ENCODE measurements at regions not wholly inside any gene's neighbourhood (a gene's known extent, or its start where the extent isn't known, plus 50 kb on each side); places are given as distances from the start of the nearest gene placed in this dataset.

DNA sequence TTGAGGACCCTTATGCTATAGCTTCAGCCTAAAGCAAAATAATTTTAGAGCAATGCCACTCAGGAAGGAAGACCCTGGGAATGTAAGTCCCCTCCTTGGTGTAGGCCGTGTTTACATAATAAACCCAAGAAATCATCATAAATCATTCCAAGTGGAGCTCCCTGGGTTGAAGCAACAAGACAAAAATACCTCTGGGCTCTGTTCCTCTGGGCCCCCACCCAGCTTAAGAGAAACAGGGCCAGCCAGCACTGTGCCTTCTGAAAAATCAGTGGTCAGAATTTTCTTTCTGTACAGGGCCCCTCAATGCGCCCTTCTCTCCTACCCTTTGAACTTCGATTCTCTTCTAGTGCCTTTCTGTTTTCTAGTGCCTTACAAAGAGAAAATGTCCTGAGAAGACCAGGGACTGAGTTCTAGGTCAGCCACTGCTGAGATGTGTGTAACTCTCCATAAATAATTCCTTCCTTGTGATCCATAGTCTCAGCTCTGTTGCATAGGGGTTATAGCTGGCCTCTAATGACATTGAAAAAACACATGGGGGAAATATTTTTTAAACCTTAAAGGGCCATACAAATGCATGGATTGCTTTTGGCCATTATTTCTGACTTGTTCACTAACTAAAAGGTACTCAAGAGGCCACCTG is 101.0 kb downstream of the ADRB2 start:
- TF ChIP-seq, protein P1, sequence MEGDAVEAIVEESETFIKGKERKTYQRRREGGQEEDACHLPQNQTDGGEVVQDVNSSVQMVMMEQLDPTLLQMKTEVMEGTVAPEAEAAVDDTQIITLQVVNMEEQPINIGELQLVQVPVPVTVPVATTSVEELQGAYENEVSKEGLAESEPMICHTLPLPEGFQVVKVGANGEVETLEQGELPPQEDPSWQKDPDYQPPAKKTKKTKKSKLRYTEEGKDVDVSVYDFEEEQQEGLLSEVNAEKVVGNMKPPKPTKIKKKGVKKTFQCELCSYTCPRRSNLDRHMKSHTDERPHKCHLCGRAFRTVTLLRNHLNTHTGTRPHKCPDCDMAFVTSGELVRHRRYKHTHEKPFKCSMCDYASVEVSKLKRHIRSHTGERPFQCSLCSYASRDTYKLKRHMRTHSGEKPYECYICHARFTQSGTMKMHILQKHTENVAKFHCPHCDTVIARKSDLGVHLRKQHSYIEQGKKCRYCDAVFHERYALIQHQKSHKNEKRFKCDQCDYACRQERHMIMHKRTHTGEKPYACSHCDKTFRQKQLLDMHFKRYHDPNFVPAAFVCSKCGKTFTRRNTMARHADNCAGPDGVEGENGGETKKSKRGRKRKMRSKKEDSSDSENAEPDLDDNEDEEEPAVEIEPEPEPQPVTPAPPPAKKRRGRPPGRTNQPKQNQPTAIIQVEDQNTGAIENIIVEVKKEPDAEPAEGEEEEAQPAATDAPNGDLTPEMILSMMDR (IDR thresholded peaks at IDR 0.05; ENCODE audit: insufficient read depth, low read length, missing control alignments), result no peak
- DNase-seq (ENCODE audit: low read depth, low spot score), result no peak
- ChIA-PET CTCF (interaction anchor here (0.8 to 2.5 kb wide), 2 partner anchors 30 to 107 kb away, joined by 3 to 13 read pairs; no protein-coding TSS in a partner anchor), POLR2A (no interaction called here)
- no peak overlapping the region for H3K4me3 ChIP-seq (ENCODE audit: low read depth, low read length)

DNA sequence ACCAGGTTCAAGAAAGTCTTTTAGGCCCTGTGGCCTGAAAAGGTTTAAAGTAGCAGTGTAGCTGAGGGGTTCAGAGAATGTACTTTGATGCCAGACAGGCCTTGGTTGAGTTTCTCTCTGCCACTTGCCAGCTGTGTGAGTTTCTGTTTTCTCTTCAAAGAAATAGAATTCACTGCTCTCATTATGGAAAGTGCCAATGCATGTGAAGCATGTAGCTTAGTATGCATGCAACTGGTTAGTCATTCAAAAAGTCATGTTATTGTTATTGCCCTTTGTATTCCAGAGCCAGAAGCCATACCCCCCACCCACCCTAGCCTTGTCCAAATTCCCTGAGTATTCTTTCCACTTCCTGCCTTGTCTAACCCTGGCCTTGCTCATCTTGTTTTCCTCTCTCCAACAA is 101.7 kb downstream of the ADRB2 start:
- no peak overlapping the region for H3K4me3 ChIP-seq (ENCODE audit: low read depth, low read length)
- ChIA-PET CTCF (interaction anchor here (0.8 to 2.5 kb wide), 2 partner anchors 29 to 107 kb away, joined by 3 to 13 read pairs; no protein-coding TSS in a partner anchor), POLR2A (interaction anchor here (1.2 kb wide), 1 partner anchor 14 kb away, joined by 3 read pairs; no protein-coding TSS in a partner anchor)
- no peak for DNase-seq (ENCODE audit: low read depth, low spot score)
- TF ChIP-seq, protein P1 (IDR thresholded peaks at IDR 0.05; ENCODE audit: insufficient read depth, low read length, missing control alignments), result no peak

DNA sequence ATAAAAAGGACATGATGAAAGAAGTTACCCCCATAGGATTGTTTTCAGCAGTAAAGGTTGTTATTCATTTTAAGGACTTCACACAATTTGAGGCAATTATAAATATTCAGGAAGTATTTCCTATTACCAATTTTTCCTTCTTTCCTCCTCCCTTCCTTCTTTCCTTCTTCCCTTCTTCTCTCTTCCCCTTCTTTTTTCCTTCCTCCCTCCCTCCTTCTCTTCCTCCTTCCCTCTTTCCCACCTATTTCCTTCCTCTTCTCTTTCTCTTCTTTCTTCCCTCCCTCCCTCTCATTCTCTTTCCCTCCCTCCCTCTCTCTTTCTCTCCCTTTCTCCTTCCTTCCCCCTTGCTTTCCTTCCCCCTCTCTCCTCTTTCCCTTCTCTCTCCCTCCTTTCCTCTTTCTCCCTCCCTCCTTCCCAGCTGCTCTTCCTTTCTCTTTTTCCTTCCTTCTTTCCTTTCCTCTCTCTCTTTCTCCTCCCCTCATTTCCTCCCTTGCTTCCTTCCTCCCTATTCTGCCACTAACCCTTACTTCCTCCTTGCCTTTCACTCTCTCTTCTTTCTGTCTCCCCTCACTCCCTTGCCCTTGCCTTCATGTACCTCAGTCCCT is 105.1 kb downstream of the ADRB2 start:
- H3K4me3 ChIP-seq (ENCODE audit: low read depth, low read length), result no peak overlapping the region
- ChIA-PET CTCF (interaction anchor here (2.5 kb wide), 1 partner anchor 25 kb away, joined by 11 read pairs; no protein-coding TSS in a partner anchor), POLR2A (no interaction called here)
- DNase-seq (ENCODE audit: low read depth, low spot score), result no peak
- TF ChIP-seq, protein P1 (IDR thresholded peaks at IDR 0.05; ENCODE audit: insufficient read depth, low read length, missing control alignments), result no peak

DNA sequence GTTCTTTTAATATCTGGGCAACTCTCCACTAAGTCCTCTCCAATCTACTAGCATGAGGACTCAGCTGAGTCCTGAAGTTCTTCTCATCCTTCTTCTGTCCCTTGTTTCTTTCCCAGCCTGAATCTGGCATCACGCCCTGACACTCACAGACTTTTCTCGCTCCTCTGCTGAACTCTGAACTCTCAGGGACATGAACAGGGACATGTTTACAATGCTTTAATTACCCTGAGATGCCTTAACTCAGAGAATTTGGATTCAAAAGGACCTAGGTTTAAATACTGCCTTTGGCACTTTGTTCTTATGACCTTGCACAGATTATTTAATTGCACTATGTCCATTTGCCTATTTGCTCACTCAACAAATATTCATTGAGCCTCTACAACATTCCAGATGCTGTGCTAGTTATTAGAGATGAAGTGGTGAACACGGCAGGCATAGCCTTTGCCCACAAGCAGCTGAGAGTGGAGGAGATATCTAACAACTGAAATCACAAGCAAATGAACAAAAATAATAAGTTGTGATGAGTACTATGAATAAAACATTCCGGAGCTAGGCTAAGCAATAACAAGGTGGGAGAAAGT is 106.0 kb downstream of the ADRB2 start:
- ChIA-PET POLR2A (no interaction called here), CTCF (interaction anchor here (1.4 kb wide), 1 partner anchor 26 kb away, joined by 3 read pairs; no protein-coding TSS in a partner anchor)
- DNase-seq (ENCODE audit: low read depth, low spot score), result no peak
- TF ChIP-seq, protein P1 (IDR thresholded peaks at IDR 0.05; ENCODE audit: insufficient read depth, low read length, missing control alignments), result no peak
- H3K4me3 ChIP-seq (ENCODE audit: low read depth, low read length), result no peak overlapping the region

DNA sequence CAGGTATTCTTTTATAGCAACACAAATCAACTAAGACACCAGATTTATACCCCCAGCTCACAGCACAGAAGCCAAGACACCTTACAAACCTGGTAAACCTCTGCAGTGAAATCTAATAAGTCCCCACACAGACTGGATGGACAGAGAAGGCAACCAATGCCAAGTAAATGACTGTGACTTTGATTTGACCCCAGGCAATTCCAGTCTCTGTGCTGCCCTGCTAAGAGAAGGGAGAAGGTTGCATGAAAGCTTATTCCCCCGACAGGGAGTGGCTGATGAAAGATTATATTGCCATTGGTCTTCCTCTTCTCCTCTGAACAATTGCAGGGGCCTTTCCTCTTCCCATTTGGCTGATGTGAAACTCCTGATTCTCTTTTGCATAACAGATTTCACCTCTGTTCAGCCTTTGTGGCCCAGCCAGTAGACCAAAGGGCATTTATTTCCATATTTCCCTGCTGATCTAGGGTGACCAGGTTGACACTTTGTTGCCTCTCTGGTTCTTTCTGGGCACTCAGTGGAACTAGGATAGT is 107.6 kb downstream of the ADRB2 start:
- TF ChIP-seq, protein P1 (IDR thresholded peaks at IDR 0.05; ENCODE audit: insufficient read depth, low read length, missing control alignments), result no peak
- DNase-seq (ENCODE audit: low read depth, low spot score), result no peak
- H3K4me3 ChIP-seq (ENCODE audit: low read depth, low read length), result no peak overlapping the region
- CTCF ChIA-PET, result interaction anchor here (1.4 kb wide), 1 partner anchor 24 kb away, joined by 3 read pairs; no protein-coding TSS in a partner anchor
- POLR2A ChIA-PET, result no interaction called here

DNA sequence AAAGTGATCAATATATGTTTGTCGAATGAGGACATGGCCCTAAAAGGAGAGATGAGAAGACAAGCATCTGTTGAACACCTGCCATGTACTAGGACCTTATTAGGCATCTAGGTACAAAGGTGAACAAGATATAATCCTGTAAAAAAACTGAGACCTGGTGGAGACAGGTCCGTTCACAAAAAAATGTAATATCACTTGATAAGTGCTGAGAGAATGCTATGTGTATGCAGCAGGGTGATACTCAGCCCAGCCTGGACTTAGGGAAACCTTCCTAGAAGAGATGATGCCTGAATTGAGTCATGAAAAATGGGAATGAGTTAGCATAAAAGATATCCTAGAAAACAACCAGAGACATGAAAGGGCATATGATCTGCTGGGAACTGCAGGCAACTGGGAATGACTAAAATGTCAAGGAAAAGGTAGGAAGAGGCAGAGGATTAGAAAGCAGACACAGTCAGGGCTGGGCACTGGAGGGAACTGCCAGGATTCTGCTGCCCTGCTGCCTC is 108.5 kb downstream of the ADRB2 start:
- POLR2A ChIA-PET, result no interaction called here
- CTCF ChIA-PET, result no interaction called here

More for the DNA sequence above, 108.5 kb downstream of the ADRB2 start:
- no peak for DNase-seq (ENCODE audit: low read depth, low spot score)
- no peak overlapping the region for H3K4me3 ChIP-seq (ENCODE audit: low read depth, low read length)
- TF ChIP-seq, protein P1 (IDR thresholded peaks at IDR 0.05; ENCODE audit: insufficient read depth, low read length, missing control alignments), result no peak
